ENCODE measurements at regions not wholly inside any gene's neighbourhood (a gene's known extent, or its start where the extent isn't known, plus 50 kb on each side); places are given as distances from the start of the nearest gene placed in this dataset.

DNA sequence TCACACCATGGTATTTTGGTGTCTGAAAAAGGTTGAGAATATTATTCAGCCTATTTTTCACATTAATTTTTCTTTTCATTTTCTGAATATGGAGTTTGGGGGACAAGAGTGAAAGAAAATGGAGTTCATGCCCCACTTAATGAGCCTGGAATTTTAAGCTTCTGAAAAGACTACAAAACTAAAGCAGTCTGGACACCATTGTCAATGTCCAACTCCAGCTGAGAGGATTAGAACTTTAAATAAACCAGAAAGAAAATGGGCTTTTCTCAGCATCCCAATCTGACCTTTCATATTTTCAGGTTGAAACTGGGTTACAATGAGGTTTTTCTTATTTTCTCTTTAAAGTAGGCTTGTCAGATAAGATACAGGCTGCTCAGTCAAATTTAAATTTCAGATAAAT, 207.7 kb downstream of the SLC6A15 start:
- TF ChIP-seq CTCF (IDR thresholded peaks at IDR 0.05; ENCODE audit: low read length) (no peak), EZH2 (IDR thresholded peaks at IDR 0.05; ENCODE audit: borderline replicate concordance, low read length) (no peak)
